Hepatocyte (in vitro differentiated cells): ENCODE measurements at regions not wholly inside any gene's neighbourhood (a gene's known extent, or its start where the extent isn't known, plus 50 kb on each side); places are given as distances from the start of the nearest gene placed in this dataset.

Source experiments
- DNase-seq: peaks from one replicate; pipeline ENCODE4 v3.0.0-alpha.2; 2016; ENCODE audit warnings: low spot score
- H2AFZ ChIP-seq: fragments of 200-600 bp; sonication (generic); 2 replicates; pipeline ENCODE4 v1.6.0; 2016; ENCODE audit warnings: antibody characterized with exemption, mild to moderate bottlenecking
- H3K27ac ChIP-seq: fragments of 200-600 bp; sonication (generic); 2 replicates; pipeline ENCODE4 v1.5.1; 2016; ENCODE audit warnings: mild to moderate bottlenecking
- H3K27me3 ChIP-seq: fragments of 200-600 bp; sonication (generic); 2 replicates; pipeline ENCODE4 v1.6.1; 2016
- H3K36me3 ChIP-seq: fragments of 200-600 bp; sonication (generic); replicated peaks from 2 replicates; pipeline ENCODE4 v1.5.1; 2016; ENCODE audit warnings: low read depth; ENCODE audit not compliant: insufficient read depth
- H3K4me1 ChIP-seq: fragments of 200-600 bp; sonication (generic); 2 replicates; pipeline ENCODE4 v1.5.1; 2016; ENCODE audit warnings: mild to moderate bottlenecking, moderate library complexity; ENCODE audit not compliant: insufficient read depth
- H3K4me2 ChIP-seq: fragments of 200-600 bp; sonication (generic); 2 replicates; pipeline ENCODE4 v1.6.0; 2016
- H3K4me3 ChIP-seq: fragments of 200-600 bp; sonication (generic); 2 replicates; pipeline ENCODE4 v1.5.1; 2016; ENCODE audit warnings: mild to moderate bottlenecking
- H3K79me2 ChIP-seq: fragments of 200-600 bp; sonication (generic); 2 replicates; pipeline ENCODE4 v1.6.0; 2017; ENCODE audit warnings: mild to moderate bottlenecking
- H3K9me2 ChIP-seq: fragments of 200-600 bp; sonication (generic); replicated peaks from 2 replicates; pipeline ENCODE4 v1.6.0; 2017; ENCODE audit warnings: mild to moderate bottlenecking; ENCODE audit not compliant: insufficient read depth
- H3K9me3 ChIP-seq: fragments of 200-600 bp; sonication (generic); 2 replicates; pipeline ENCODE4 v1.5.1; 2016; ENCODE audit warnings: low read depth, mild to moderate bottlenecking
- H4K20me1 ChIP-seq: fragments of 200-600 bp; sonication (generic); 2 replicates; pipeline ENCODE4 v1.6.0; 2016; ENCODE audit warnings: mild to moderate bottlenecking; ENCODE audit not compliant: insufficient read depth, poor library complexity, severe bottlenecking
- CTCF ChIP-seq: fragments of 200-600 bp; sonication (generic); IDR thresholded peaks from 2 replicates; pipeline ENCODE4 v1.5.1; 2016; ENCODE audit warnings: antibody characterized with exemption, mild to moderate bottlenecking; ENCODE audit not compliant: poor library complexity
- EZH2 ChIP-seq: fragments of 200-600 bp; sonication (generic); IDR thresholded peaks from 2 replicates; pipeline ENCODE4 v1.6.1; 2016; ENCODE audit warnings: antibody characterized with exemption, mild to moderate bottlenecking, borderline replicate concordance
- EZH2phosphoT487 ChIP-seq: fragments of 200-600 bp; sonication (generic); IDR thresholded peaks from one replicate; pipeline ENCODE4 v1.6.1; 2018; ENCODE audit warnings: antibody characterized with exemption, mild to moderate bottlenecking, low read depth, moderate library complexity; ENCODE audit not compliant: unreplicated experiment, severe bottlenecking
- WGBS: methylation state at CpG from one replicate; pipeline ENCODE4 v1.1.6; 2016; ENCODE audit warnings: low lambda C conversion rate; ENCODE audit errors: missing lambda C conversion rate; 5-methylcytosine and 5-hydroxymethylcytosine counted together

- no peaks in the 10 kb centered on the region for H3K9me3 ChIP-seq
- TF ChIP-seq EZH2phosphoT487 = no peak
- no peak for TF ChIP-seq EZH2
- no peak for TF ChIP-seq CTCF
- DNase-seq = no peak
- H3K27me3 ChIP-seq = no peaks in the 10 kb centered on the region
- H3K36me3 ChIP-seq = no peaks in the 10 kb centered on the region
- H3K27ac ChIP-seq = no peak overlapping the region
- H3K79me2 ChIP-seq = no peaks in the 10 kb centered on the region
- no peak overlapping the region for H2AFZ ChIP-seq
- H3K4me1 ChIP-seq = no peaks in the 10 kb centered on the region
- H3K4me3 ChIP-seq = no peak overlapping the region
- H3K4me2 ChIP-seq = no peak overlapping the region
- no peaks in the 10 kb centered on the region for H4K20me1 ChIP-seq
- no peaks in the 10 kb centered on the region for H3K9me2 ChIP-seq
- 73% methylated on average over 3 of the region's 3 CpGs for WGBS
Observed at GRCh38 chr1:95578462-95578861, 344.5 kb downstream of the RWDD3 start.

- no peaks in the 10 kb centered on the region for H3K79me2 ChIP-seq
- no peak for TF ChIP-seq CTCF
- TF ChIP-seq EZH2 = no peak
- no peak for TF ChIP-seq EZH2phosphoT487
- H3K4me3 ChIP-seq = no peak overlapping the region
- 63% methylated on average over 1 of the region's 1 CpG for WGBS
- no peak for DNase-seq
- no peak overlapping the region for H3K27ac ChIP-seq
- H3K4me2 ChIP-seq = no peak overlapping the region
- no peak overlapping the region for H2AFZ ChIP-seq
- H3K9me2 ChIP-seq = no peaks in the 10 kb centered on the region
- no peaks in the 10 kb centered on the region for H3K4me1 ChIP-seq
- H3K9me3 ChIP-seq = no peaks in the 10 kb centered on the region
- H3K36me3 ChIP-seq = no peaks in the 10 kb centered on the region
- no peaks in the 10 kb centered on the region for H4K20me1 ChIP-seq
- no peaks in the 10 kb centered on the region for H3K27me3 ChIP-seq
Observed at GRCh38 chr1:95582191-95582590, 348.2 kb downstream of the RWDD3 start.

- no peaks in the 10 kb centered on the region for H3K79me2 ChIP-seq
- H3K27me3 ChIP-seq = no peaks in the 10 kb centered on the region
- no peaks in the 10 kb centered on the region for H3K4me1 ChIP-seq
- H3K9me2 ChIP-seq = no peaks in the 10 kb centered on the region
- no peak overlapping the region for H3K4me3 ChIP-seq
- DNase-seq = no peak
- H3K9me3 ChIP-seq = no peaks in the 10 kb centered on the region
- WGBS = 76% methylated on average over 4 of the region's 4 CpGs
- no peaks in the 10 kb centered on the region for H3K36me3 ChIP-seq
- no peaks in the 10 kb centered on the region for H4K20me1 ChIP-seq
- no peak overlapping the region for H3K4me2 ChIP-seq
- no peak overlapping the region for H3K27ac ChIP-seq
- no peak for TF ChIP-seq EZH2
- TF ChIP-seq CTCF = no peak
- TF ChIP-seq EZH2phosphoT487 = no peak
- no peak overlapping the region for H2AFZ ChIP-seq
Observed at GRCh38 chr1:95582746-95583145, 348.7 kb downstream of the RWDD3 start.

GRCh38 chr1:95583661-95584210, 349.7 kb downstream of the RWDD3 start:
- Histone ChIP-seq H3K27me3 (no peaks in the 10 kb centered on the region), H3K4me1 (no peaks in the 10 kb centered on the region), H4K20me1 (no peaks in the 10 kb centered on the region), H3K4me3 (no peak overlapping the region), H3K36me3 (no peaks in the 10 kb centered on the region), H2AFZ (no peak overlapping the region), H3K9me3 (no peaks in the 10 kb centered on the region), H3K4me2 (no peak overlapping the region), H3K79me2 (no peaks in the 10 kb centered on the region), H3K9me2 (no peaks in the 10 kb centered on the region), H3K27ac (no peak overlapping the region)
- TF ChIP-seq EZH2 (no peak), CTCF (no peak), EZH2phosphoT487 (no peak)
- WGBS = 45% methylated on average over 4 of the region's 4 CpGs
- no peak for DNase-seq
